MCF 10A (cell line): ENCODE measurements at regions not wholly inside any gene's neighbourhood (a gene's known extent, or its start where the extent isn't known, plus 50 kb on each side); places are given as distances from the start of the nearest gene placed in this dataset.

ENCODE experiments used
- BruUV-seq: library from RNA; stranded (reverse); fragments of 400-500 nt; replicated peaks from 2 replicates; lab custom pipeline; 2021; lab: Mats Ljungman, UMichigan
- CTCF ChIA-PET: fragments of 300-600 bp; sonication (Branson Sonifier 250); formaldehyde crosslinking; extraction: SDS; loops from one replicate; lab custom pipeline; 2021; ENCODE audit warnings: antibody characterized with exemption, inconsistent platforms; lab: Yijun Ruan, JAX
- POLR2A ChIA-PET: fragments of 300-600, 350-650 bp; sonication (Branson Sonifier 250); formaldehyde crosslinking; extraction: SDS; loops from one replicate; lab custom pipeline; 2020; ENCODE audit warnings: antibody characterized with exemption, inconsistent platforms; lab: Yijun Ruan, JAX
- DNase-seq: peaks from one replicate; pipeline ENCODE4 v3.0.0-alpha.2; 2018; ENCODE audit not compliant: unreplicated experiment
- H3K27ac Mint-ChIP-seq: one replicate; pipeline ENCODE4 v1.8.0; 2022; ENCODE audit warnings: mild to moderate bottlenecking, low read depth, mixed read lengths; ENCODE audit not compliant: unreplicated experiment
- H3K27me3 Mint-ChIP-seq: one replicate; pipeline ENCODE4 v1.8.0; 2022; ENCODE audit warnings: mixed read lengths; ENCODE audit not compliant: insufficient read depth, unreplicated experiment
- H3K36me3 Mint-ChIP-seq: one replicate; pipeline ENCODE4 v1.8.0; 2022; ENCODE audit warnings: mild to moderate bottlenecking, moderate library complexity, mixed read lengths; ENCODE audit not compliant: insufficient read depth, unreplicated experiment
- H3K4me1 Mint-ChIP-seq: one replicate; pipeline ENCODE4 v1.8.0; 2022; ENCODE audit warnings: mixed read lengths; ENCODE audit not compliant: insufficient read depth, unreplicated experiment
- H3K4me3 Mint-ChIP-seq: one replicate; pipeline ENCODE4 v1.8.0; 2022; ENCODE audit warnings: mild to moderate bottlenecking, moderate library complexity, mixed read lengths; ENCODE audit not compliant: unreplicated experiment
- H3K9me3 Mint-ChIP-seq: one replicate; pipeline ENCODE4 v1.8.0; 2022; ENCODE audit warnings: mixed read lengths; ENCODE audit not compliant: unreplicated experiment
- intact Hi-C: fragments of 100-400 bp; cut with micrococcal nuclease; formaldehyde crosslinking; loops from 2 replicates; pipeline ENCODE4 v1.14.1; 2022
- TF ChIP-seq, protein P1 (sequence below): fragments of 200-600 bp; IDR thresholded peaks from one replicate; pipeline ENCODE4 v1.8.0; 2022; ENCODE audit warnings: antibody characterized with exemption, mild to moderate bottlenecking; ENCODE audit not compliant: unreplicated experiment

DNA sequence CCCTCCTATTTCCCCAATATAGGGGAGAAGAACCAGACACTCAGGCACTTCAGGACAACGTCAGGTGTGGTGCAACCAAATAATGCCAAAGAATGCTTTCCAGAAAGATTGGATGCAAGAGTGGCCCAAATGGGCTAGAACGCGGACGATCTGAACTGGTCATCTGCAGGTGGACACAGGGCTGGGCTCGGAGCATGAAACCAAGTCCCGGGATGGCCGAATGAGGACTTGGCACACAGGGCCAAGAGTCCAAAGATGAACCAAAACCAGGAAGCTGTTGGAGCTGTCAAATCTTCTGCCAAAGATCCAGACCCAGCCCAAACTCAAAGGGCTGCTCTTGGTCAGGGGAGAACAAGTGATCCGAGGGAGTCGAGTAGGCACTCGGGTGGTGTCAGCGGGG lies 143.9 kb upstream of the ARID1B start:
- DNase-seq: no peak
- H3K9me3 Mint-ChIP-seq: no peaks in the 10 kb centered on the region
- CTCF ChIA-PET: no interaction called here
- no peak overlapping the region for H3K4me3 Mint-ChIP-seq
- H3K27me3 Mint-ChIP-seq: no peaks in the 10 kb centered on the region
- H3K36me3 Mint-ChIP-seq: no peaks in the 10 kb centered on the region
- TF ChIP-seq, protein P1, sequence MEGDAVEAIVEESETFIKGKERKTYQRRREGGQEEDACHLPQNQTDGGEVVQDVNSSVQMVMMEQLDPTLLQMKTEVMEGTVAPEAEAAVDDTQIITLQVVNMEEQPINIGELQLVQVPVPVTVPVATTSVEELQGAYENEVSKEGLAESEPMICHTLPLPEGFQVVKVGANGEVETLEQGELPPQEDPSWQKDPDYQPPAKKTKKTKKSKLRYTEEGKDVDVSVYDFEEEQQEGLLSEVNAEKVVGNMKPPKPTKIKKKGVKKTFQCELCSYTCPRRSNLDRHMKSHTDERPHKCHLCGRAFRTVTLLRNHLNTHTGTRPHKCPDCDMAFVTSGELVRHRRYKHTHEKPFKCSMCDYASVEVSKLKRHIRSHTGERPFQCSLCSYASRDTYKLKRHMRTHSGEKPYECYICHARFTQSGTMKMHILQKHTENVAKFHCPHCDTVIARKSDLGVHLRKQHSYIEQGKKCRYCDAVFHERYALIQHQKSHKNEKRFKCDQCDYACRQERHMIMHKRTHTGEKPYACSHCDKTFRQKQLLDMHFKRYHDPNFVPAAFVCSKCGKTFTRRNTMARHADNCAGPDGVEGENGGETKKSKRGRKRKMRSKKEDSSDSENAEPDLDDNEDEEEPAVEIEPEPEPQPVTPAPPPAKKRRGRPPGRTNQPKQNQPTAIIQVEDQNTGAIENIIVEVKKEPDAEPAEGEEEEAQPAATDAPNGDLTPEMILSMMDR: no peak
- BruUV-seq: no TSS peak
- H3K4me1 Mint-ChIP-seq: no peaks in the 10 kb centered on the region
- intact Hi-C loops: no loop called here
- no peak overlapping the region for H3K27ac Mint-ChIP-seq
- POLR2A ChIA-PET: interaction anchor here (0.6 to 1.0 kb wide), 2 partner anchors 53 to 575 kb away, joined by 3 read pairs; no protein-coding TSS in a partner anchor

DNA sequence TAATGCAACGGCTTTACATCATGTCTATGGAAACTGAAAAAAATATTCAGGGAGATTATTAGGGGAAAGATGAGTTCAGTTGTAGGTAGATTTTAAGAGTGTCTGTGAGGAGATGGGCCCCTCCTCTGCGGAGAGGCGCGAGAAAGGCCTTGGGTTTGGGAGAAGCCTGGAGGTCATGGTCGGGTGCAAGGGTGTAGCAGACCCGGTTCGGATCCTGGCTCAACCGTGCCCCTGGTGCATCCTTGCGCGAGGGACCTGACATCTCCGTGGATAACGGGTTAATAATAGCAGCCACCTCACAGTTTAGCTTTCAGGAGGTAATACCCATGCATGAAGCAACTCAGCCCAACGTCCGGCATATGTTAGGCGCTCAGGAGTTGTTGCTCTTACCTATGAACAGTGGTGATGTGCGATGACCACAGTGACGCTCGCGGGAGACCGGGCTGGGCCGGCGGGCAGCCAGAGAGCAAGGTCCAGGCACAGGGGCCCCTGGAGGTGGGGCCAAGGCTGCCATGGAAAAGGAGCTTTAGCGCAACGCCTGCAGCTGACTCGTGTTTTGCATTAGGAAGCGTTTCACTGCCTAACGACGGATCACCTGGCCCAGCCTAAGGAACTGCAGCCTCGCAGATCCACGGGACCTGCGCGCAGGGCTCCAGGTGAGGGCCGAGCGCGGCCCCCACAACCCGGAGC lies 146.4 kb upstream of the ARID1B start:
- ChIA-PET CTCF (no interaction called here), POLR2A (no interaction called here)
- Mint-ChIP-seq H3K4me3 (no peak overlapping the region), H3K9me3 (no peaks in the 10 kb centered on the region), H3K4me1 (no peaks in the 10 kb centered on the region), H3K36me3 (no peaks in the 10 kb centered on the region), H3K27me3 (no peaks in the 10 kb centered on the region), H3K27ac (no peak overlapping the region)
- DNase-seq: no peak
- TF ChIP-seq, protein P1: no peak
- BruUV-seq: no TSS peak
- intact Hi-C loops: no loop called here

DNA sequence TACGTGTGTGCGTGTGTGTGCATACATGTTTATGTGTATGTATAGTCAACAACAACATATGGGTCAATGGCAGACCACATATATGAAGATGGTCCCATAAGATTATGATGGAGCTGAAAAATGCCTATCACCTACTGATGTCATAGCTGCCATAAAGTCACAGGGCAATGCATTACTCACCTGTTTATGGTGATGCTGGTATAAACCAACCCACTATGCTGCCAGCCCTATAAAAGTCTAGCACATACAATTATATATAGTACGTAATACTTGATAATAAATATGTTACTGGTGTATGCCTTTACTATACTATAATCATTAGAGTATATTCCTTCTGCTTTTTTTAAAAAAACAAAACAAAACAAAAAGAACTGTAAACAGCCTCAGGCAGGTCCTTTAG lies 148.4 kb upstream of the ARID1B start:
- no peaks in the 10 kb centered on the region for H3K27me3 Mint-ChIP-seq
- intact Hi-C loops: no loop called here
- H3K27ac Mint-ChIP-seq: no peak overlapping the region
- no peak overlapping the region for H3K4me3 Mint-ChIP-seq
- POLR2A ChIA-PET: no interaction called here
- no peaks in the 10 kb centered on the region for H3K4me1 Mint-ChIP-seq
- H3K9me3 Mint-ChIP-seq: no peaks in the 10 kb centered on the region
- no peak for DNase-seq
- no peaks in the 10 kb centered on the region for H3K36me3 Mint-ChIP-seq
- CTCF ChIA-PET: interaction anchor here (0.6 kb wide), 1 partner anchor 659 kb away, joined by 3 read pairs; no protein-coding TSS in a partner anchor
- TF ChIP-seq, protein P1: no peak
- no TSS peak for BruUV-seq

- no TSS peak for BruUV-seq
- H3K4me3 Mint-ChIP-seq: no peak overlapping the region
- ChIA-PET POLR2A (no interaction called here), CTCF (no interaction called here)
- H3K36me3 Mint-ChIP-seq: no peaks in the 10 kb centered on the region
- intact Hi-C loops: no loop called here
- H3K4me1 Mint-ChIP-seq: no peaks in the 10 kb centered on the region
- TF ChIP-seq, protein P1: no peak
- H3K27ac Mint-ChIP-seq: no peak overlapping the region
- no peaks in the 10 kb centered on the region for H3K9me3 Mint-ChIP-seq
- H3K27me3 Mint-ChIP-seq: no peaks in the 10 kb centered on the region
- no peak for DNase-seq
Observed at GRCh38 chr6:156627524-156627923, 149.7 kb upstream of the ARID1B start.
